GM21447 (cell line): ENCODE measurements at regions not wholly inside any gene's neighbourhood (a gene's known extent, or its start where the extent isn't known, plus 50 kb on each side); places are given as distances from the start of the nearest gene placed in this dataset.
"Not testable (repeated sequence)": the region's sequence is repeated elsewhere in the genome, so short reads cannot be mapped to it uniquely, and the experiment has no call there.

Experiments
- ATAC-seq: cut with Tn5 transposase; IDR thresholded peaks from one replicate; pipeline ENCODE4 v1.9.1; 2021; ENCODE audit not compliant: unreplicated experiment

DNA sequence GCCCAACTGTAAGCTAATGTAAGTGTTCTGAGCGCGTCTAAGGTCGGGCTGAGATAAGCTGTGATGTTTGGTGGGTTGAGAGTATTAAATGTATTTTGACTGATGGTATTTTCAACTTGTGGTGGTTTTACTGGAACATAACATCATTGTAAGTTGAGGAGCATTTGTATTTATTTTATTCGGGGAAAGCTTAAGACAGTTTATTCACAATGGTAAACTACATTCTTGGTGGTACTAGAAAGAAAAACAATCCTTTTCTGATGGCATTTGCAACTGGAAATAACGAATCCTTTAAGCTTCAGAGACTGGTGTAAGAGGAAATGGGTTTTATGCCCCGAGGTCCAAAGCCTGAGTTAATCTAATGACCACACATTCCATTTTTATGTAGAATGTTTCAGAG is 283.3 kb upstream of the NETO1 start:
- no peak for ATAC-seq

DNA sequence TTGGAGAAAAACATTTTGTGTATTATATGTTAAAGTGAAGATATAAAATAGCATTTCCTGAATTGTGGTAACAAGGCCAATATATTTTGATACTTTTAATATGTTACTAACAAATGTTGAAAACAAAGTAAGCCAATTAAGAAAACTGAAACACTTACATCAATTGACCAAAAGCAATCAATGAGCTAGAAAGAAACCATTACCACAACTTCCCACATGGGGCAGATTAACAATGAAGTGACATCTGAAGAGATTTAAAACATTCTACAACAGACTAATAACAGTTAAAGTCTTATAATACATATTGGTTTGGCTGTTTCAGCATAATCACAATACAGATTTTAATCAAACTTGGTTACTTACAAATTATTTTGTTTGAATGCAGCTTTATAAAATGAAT is 282.4 kb upstream of the NETO1 start:
- no peak for ATAC-seq

DNA sequence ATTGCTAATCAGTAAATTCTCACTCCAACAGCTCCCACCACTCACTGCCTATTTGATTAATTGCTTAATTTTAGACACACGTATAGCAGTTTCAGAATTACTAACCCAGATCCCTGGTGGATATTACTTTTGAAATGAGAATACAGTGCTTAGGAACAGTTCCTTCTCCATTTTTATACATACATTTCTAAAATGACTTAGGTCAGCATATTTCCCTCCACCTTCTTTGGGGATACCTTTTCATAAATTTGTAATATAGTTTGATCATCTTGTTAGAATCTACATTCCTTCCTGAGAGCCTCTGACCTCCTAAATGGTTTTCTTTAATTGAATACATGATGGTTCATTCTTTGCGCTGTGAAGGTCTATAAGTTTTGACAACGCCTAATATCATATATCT is 279.8 kb upstream of the NETO1 start:
- ATAC-seq = no peak

DNA sequence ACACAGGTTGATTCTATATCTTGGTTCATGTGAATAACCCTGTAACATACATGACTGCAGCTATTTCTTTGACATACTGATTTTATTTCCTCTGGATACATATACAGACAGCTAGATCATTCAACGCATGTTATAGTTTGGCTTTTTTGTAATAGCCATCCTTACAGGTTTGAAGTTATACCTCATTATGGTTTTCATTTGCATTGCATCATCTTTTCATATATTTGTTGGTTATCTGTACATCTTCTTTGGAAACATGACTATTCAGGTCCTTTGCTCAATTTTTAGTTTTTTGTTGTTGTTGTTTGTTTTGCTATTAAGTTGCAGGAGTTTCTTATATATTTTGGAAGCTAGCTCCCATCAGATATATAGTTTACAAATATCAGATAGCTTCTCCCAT is 276.2 kb upstream of the NETO1 start:
- ATAC-seq = no peak

DNA sequence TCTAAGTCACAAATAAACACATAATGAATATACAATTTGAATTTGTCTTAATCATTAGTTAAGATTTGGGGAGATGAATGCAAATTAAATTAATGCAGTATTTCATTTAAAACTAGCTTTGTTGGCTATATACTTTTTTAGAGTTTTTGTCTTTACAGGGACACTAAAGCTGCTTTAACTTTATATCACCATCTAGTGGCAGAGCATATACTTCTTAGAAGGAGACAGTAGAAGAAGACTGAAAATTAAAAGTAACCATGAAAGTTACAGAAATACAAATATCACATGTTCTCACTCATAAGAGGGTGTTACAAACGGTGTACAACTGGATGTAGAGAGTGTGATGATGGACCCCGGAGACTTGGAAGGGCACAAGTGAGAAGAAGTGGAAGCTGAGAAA is 268.3 kb upstream of the NETO1 start:
- ATAC-seq = no peak

DNA sequence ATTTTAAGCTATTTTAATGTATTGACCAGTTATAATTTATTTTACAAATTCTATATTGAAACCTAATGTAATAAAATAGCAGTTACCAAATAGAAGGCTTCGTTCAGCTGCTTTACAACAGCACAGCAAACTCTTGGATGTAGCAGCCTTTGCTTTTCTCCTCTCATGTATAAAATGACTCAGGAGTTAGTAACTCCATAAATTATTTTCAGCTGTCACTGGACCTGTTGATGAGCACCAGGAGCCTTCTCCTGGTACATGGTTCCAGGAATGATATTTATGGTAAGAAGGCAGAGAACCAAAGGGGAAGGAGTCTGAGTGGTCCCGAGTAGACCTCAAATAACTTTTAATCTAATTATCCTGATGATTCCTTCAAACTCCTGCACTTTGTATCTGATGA is 256.4 kb upstream of the NETO1 start:
- ATAC-seq = no peak

DNA sequence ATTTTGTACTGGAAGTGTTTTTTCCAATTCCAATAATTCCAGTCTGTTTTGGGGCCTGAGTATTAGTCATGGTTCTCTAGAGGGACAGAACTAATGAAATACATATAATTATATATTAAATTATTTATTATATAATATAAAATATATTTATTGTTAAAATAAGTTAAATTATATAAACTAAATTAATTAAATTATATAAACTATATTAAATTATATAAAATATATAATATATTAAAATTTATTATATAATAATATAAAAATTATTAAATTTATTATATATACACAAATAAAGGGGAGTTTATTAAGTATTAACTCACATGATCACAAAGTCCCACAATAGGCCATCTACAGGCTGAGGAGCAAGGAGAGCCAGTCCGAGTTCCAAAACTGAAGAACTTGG is 253.4 kb upstream of the NETO1 start:
- no peak for ATAC-seq

DNA sequence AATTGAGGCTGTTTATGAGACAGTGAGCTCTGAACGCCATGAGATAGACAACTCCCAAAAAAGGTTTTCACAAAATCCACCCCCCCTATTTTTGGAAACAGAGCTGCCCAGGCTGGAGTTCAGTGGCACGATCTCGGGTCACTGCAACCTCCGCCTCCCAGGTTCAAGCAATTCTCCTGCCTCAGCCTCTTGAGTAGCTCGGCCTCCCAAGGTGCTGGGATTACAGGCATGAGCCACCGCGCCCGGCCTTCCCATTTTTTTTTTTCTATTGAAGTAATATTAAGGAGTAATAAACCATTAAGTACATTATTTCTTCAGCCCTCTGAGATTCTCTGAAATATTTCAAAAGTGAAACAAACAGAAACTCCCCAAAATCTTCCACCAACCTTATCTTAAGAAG is 252.8 kb upstream of the NETO1 start:
- no peak for ATAC-seq

DNA sequence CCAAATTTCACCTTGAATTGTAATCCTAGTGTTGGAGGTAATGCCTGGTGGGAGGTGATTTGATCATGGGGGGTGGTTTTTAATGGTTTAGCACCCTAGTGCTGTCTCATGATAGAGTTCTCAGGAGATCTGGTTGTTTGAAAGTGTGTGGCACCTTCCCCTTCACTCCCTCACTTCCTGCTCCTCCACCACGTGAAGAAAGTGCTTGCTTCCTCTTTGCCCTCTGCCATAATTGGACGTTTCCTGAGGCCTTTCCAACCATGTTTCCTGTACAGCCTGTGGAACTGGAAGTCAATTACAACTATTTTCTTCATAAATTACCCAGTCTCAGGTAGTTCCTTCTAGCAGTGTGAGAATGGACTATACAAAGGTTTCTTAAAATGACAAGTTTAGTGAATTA is 251.8 kb upstream of the NETO1 start:
- ATAC-seq = no peak

DNA sequence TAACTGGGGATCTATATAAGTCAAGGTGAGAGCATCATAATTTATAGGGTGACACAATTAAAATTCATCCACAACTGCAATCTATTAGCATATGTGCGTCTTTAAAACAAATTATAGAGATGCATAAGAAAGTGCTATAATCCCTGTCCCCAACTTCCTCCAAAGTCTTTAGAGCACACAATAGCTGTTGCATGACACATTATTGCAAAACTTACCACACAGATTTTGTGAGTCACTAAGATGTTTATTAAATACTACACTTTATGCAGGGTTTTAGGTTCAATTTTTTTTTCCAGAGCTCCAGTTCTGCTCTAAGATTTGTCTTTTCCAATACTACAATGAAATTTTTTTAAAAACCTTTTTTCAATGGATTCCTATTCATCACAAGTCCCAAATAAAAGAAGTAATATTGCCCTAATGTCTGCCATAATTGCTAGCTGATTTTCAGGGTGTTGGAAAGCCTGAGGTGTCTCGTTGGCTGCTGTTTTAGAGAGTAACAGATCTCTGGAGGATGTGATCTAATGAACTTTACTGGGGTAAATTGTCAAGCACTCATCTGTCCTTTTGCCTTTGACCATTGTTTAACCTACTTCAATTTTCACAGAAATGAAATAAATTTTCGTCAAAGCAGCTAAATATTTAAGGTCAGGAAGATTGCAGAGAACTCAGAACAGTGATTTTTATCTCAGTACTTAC is 250.5 kb upstream of the NETO1 start:
- no peak for ATAC-seq

DNA sequence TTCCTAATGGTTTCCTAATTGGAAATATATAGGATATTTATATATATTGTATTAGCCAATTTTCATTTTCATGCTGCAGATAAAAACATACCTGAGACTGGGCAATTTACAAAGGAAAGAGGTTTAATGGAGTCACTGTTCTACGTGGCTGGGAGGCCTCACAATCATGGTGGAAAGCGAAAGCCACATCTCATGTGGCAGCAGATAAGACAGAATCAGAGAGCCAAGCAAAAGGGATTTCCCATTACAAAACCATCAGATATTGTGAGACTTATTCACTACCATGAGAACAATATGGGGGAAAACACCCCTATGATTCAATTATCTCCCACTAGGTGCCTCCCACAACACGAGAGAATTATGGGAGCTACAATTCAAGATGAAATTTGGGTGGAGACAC is 242.5 kb upstream of the NETO1 start:
- ATAC-seq = no peak

DNA sequence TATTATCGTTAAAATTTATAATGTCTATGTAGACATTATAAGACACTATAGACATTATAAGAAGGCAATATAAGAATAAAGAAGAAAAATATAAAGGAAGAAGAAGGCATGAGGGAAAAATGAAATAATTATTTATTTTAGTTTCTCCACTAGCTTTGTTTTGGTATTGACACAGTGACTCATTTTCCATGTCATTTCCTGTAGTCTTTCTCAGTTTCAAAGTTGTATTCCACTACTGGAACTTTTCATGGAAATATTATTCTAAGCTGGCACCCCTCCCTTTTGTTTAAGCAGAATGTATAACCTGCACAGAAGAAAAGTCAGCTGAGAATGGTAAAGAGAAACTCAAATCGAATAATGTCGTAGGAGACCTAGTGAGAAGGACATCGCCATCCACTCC is 234.2 kb upstream of the NETO1 start:
- no peak for ATAC-seq

DNA sequence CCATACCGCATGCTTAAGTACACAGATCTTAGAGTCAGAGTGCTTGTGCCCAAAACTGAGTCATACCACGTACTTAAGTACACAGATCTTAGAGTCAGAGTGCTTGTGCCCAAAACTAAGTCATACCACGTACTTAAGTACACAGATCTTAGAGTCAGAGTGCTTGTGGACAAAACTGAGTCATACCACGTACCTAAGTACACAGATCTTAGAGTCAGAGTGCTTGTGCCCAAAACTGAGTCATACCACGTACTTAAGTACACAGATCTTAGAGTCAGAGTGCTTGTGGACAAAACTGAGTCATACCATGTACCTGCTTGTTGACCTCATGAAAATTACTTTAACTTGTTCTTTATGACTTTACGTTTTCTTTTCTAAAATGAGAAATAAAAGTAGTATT is 233.7 kb upstream of the NETO1 start:
- ATAC-seq = not testable (repeated sequence)

DNA sequence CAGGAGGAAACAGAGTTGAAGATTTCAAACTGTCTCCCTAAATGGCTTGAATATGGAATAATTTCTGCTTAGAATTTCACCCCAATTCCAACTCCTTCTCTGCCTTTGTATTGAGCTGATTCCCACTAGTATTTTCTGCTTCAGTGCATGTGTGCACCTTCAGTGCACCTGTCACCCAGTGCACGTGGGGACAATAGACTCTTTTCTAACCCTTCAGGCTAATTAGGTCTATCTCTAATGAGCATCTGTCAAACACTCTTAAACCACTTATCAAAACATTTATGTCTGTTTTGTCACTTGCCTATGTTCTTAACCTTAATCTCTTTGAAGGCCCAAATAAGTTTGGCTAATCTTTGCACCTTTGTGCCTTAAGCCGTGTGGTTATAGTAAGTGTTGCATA is 232.0 kb upstream of the NETO1 start:
- ATAC-seq = no peak

DNA sequence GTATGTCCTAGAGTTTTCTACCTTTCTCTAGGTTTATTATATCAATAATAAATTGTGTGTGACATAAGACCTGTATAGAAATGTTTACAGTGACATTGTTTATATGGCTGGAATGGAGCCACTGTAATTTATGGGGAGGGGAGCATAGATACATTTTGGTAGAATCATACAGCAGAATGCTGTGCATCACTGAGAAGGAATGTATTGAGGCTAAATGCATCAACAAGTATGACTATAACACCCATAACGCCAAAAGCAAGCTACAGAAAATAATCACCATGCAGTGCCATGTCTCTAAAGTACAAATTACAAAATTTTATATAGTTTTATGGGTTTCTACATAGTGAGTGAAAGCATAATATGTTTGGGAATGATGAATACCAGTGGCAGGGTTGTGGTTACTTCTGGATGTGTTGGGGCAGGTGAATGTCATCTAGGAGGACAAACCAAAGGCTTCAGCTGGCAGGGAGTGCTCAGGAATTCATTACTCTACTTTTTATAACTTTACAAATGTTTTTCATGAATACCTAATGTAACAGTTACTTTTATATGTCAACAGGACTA is 226.0 kb upstream of the NETO1 start:
- ATAC-seq = no peak

DNA sequence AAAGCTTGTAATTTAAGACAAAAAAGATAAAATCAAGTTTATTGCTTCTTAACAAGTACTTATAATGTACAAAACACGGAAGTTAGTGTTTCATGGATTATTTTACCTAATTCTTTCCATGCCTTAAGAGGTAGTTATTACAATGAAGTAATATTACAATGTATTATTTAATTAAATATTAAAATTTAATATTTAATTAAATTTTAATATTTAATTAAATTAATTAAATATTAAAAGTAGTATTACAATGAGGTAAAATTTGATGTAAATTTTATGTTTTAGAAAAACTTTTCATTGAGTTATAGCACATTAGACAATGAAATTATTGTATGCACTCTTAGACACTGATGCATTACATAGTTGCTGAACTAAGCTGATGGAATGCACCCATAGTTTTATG is 220.7 kb upstream of the NETO1 start:
- ATAC-seq = no peak

DNA sequence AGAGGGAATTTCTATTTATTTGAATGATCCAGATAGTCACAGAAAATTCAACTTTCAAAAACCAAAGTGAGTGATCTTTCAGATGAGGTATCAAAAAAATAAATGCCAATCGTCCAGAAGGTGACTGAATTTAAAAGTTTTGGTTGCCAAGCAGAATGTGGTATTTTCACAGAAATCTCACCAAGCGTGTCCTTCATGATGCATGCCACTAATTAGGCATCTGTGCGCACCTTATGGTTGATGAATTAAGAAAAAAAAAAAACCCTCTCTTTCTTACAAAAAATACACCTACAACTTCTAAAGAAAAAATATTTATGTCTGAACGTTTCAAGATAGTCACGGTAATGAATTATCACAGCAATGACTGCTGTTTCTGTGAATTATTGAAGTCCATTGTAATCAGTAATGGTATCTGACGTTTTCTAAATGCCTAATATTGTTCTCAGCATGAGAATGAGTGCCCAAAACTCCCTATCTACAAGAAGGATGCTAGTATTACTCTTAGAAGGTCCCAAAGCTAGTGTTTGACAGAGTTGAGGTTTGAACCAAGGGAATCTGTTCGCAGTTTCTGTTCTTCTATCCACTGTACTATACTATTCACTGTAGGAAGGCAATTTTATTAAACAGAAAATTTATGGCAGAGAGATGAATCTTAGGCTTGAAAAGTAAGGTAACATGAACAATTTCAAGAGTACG is 219.6 kb upstream of the NETO1 start:
- ATAC-seq = no peak

DNA sequence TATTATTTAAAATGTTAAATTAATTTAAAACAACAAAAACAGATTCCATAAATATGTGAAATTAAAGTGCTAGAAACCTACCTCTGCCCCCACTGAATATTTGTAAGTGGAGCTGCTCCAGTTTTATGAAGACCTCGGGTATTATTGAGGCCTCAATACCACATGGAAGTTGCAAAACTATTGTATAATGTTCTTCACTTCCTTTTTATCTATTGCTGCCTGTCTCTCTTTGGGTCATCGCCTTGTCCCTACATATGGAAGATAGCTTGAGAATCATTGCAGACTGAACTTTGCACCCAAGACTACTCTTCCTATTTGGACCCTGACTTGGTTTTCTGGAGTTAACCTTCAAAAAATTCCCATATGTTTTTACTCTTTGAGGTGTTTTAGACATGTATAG is 212.1 kb upstream of the NETO1 start:
- no peak for ATAC-seq

DNA sequence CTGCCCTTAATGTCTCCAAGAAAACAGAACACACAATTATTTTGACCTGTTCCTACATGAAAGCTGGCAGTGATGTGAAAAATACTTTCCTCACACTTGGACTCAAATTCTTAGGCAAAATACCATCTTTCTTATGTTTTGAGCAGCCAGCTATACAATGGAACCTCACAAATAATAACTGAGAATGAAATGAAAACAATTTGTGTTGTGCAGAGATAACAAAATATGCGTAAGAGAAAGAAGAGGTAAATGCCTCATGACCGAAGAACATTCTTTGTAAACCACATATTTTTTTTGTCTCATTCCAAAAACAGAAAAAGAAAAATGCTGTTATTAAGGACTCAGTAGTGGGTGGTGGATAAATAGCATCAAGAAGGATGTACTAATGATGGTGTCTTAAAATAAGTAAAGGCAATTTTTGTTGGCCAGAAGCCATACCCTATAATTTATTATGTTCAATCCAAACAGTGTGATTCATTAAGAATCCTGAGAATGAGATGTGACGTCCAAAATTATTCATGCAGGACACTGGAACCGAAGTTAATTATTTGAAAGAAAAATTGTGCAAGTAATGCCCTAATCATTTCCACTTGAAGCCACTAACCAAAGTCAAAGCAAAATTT is 193.0 kb upstream of the NETO1 start:
- ATAC-seq = no peak

DNA sequence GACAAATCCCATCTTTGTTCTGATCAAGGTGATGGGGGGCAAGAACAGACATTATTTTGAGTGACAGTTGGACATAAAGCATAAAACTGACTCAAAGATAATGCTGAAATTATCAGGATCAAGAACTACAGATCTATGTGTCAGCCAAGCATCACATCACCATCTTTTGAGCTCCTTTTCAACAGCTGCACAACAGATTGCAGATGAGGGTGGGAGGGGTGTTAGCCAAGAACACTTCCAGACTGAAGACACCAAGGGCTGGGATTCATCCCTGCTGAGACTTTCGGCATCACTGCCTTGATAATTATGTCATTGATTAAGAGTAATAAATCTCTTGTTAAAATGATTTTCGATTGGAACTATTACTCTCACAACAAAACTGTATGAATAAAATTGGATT is 191.5 kb upstream of the NETO1 start:
- ATAC-seq = no peak

DNA sequence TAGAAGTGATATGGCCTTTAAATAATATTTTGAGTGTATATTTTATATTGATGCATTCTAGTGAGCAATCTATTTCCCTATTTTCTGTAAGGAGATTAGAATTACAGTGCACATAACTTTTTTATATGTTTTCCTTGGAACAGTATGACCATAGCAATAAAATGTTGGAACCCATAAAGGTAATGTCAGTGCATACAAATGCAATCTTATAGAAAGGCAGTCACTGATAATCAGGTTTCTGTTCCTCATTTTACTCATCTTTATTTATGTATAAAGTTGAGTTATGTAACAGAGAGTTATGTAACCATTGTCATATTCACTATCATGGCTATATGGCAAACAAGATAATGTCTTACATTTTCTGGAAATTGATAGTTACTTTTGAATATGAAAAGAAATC is 179.9 kb upstream of the NETO1 start:
- no peak for ATAC-seq

DNA sequence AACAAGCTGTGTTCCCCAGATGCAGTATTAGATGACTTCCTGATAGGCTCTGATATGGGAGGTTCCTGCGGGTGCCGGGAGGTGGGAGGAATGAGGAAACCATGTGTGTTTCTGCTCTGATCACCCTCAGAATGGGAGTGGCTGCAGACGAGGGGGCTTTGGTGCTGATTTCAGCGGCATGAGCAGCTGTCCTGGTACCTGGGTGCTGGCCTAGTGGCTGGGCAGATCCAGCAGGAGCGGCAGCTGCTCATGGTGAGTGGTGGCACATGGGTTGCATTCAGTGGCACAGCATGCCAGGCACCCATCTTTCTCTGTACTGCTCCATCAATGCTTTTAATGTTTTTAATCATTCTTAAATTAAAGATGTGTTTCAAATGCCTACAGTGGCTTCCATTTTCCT is 177.2 kb upstream of the NETO1 start:
- no peak for ATAC-seq
